Osteocyte (in vitro differentiated cells): ENCODE measurements at regions not wholly inside any gene's neighbourhood (a gene's known extent, or its start where the extent isn't known, plus 50 kb on each side); places are given as distances from the start of the nearest gene placed in this dataset.

ENCODE experiments used
- DNase-seq: peaks from one replicate; pipeline ENCODE4 v3.0.0; 2021; ENCODE audit warnings: mixed read lengths; ENCODE audit not compliant: unreplicated experiment; ENCODE audit errors: extremely low spot score
- H3K27ac Mint-ChIP-seq: one replicate; pipeline ENCODE4 v1.8.0; 2021; ENCODE audit warnings: mild to moderate bottlenecking, mixed read lengths; ENCODE audit not compliant: unreplicated experiment
- H3K27me3 Mint-ChIP-seq: one replicate; pipeline ENCODE4 v1.8.0; 2021; ENCODE audit warnings: mixed read lengths; ENCODE audit not compliant: unreplicated experiment
- H3K36me3 Mint-ChIP-seq: one replicate; pipeline ENCODE4 v1.8.0; 2021; ENCODE audit warnings: mixed read lengths; ENCODE audit not compliant: unreplicated experiment
- H3K4me1 Mint-ChIP-seq: one replicate; pipeline ENCODE4 v1.8.0; 2021; ENCODE audit warnings: mixed read lengths; ENCODE audit not compliant: unreplicated experiment
- H3K4me3 Mint-ChIP-seq: one replicate; pipeline ENCODE4 v1.8.0; 2021; ENCODE audit warnings: mild to moderate bottlenecking, moderate library complexity, mixed read lengths; ENCODE audit not compliant: unreplicated experiment
- H3K9me3 Mint-ChIP-seq: one replicate; pipeline ENCODE4 v1.8.0; 2021; ENCODE audit warnings: mixed read lengths; ENCODE audit not compliant: unreplicated experiment
- TF ChIP-seq, protein P1 (sequence below): fragments of 200-600 bp; sonication (generic); IDR thresholded peaks from 2 replicates; pipeline ENCODE4 v1.5.0; 2021; ENCODE audit warnings: antibody characterized with exemption, mild to moderate bottlenecking, moderate library complexity

DNA sequence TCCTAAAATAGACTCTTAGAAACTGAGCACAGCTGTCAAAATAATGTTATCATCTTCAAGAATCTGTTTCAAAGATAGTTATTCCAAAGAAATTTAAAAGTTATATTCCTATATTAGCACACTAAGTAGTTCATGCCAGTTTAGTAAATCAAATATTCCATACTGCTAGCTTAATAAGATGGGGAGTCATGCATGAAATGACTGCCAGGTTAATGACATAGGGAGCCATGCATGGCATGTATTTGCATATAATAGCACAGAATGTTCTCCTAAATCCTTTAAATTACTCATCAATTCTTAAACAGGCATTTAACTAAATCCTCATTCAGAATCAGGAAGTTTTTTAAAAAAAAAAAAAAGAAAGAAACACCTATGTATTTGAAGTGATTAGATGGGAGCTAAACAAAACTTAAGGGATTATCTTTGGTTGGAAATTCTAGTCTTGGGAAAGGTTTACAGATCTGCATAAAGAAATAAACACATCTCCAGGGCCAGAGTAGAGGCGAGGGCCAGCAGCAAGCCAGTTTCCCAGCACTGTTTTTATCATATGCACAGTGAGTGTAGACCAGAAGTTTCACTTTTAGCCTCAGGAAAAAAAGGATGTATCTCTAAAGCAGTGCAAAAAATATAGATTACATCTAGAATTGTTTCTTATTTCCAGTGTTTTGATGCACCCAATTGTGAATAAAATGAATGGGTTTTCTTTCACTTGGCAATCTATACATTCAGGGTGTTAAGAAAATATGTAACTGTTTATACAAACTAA lies 366.4 kb upstream of the AGTR1 start:
- H3K9me3 Mint-ChIP-seq = peaks cover 5% of the 10 kb centered on the region
- TF ChIP-seq, protein P1, sequence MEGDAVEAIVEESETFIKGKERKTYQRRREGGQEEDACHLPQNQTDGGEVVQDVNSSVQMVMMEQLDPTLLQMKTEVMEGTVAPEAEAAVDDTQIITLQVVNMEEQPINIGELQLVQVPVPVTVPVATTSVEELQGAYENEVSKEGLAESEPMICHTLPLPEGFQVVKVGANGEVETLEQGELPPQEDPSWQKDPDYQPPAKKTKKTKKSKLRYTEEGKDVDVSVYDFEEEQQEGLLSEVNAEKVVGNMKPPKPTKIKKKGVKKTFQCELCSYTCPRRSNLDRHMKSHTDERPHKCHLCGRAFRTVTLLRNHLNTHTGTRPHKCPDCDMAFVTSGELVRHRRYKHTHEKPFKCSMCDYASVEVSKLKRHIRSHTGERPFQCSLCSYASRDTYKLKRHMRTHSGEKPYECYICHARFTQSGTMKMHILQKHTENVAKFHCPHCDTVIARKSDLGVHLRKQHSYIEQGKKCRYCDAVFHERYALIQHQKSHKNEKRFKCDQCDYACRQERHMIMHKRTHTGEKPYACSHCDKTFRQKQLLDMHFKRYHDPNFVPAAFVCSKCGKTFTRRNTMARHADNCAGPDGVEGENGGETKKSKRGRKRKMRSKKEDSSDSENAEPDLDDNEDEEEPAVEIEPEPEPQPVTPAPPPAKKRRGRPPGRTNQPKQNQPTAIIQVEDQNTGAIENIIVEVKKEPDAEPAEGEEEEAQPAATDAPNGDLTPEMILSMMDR = no peak
- no peak for DNase-seq
- H3K4me3 Mint-ChIP-seq = no peak overlapping the region
- no peaks in the 10 kb centered on the region for H3K36me3 Mint-ChIP-seq
- H3K27ac Mint-ChIP-seq = no peak overlapping the region
- H3K27me3 Mint-ChIP-seq = no peaks in the 10 kb centered on the region
- peaks cover 20% of the 10 kb centered on the region for H3K4me1 Mint-ChIP-seq

DNA sequence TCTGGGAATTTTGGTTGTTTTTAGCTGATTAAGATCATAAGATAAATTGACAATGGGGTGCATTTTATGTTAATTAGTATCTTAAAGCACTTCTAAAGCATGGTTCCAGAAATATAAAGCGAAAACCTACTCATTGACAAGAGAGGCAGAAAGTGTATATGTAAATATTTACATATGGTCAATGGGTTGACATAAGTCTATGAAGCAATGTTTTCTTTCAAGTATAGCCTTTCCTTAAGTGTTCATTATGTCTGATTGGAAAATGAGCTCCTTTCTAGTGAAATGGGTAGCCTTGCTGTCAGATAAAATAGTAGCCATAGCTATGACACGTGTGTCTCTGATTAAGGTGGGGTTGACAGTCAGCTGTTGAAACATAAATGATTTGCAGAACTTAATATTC lies 365.2 kb upstream of the AGTR1 start:
- Mint-ChIP-seq H3K27ac (no peak overlapping the region), H3K27me3 (no peaks in the 10 kb centered on the region), H3K9me3 (peaks cover 6% of the 10 kb centered on the region), H3K4me3 (no peak overlapping the region), H3K36me3 (peaks cover 2% of the 10 kb centered on the region), H3K4me1 (peaks cover 20% of the 10 kb centered on the region)
- DNase-seq = no peak
- TF ChIP-seq, protein P1 = no peak

DNA sequence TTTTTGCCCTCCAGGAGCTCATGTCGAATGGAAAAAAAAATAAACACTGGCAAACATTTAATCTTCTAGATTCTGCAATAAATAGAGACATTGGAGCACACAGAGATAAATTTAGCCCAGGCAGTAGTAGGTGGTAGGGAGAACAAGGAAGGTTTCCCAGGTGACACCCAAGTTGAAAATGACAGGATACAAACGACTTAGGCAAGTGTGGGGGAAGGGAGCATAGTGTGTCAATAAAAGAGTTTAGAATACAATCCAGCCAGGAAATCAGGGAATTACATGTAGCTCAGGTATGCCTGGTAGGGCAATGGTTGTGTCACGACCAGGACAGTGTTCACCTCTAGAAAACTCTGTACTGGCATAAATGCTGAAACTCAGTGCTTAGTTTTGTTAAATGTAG lies 364.6 kb upstream of the AGTR1 start:
- Mint-ChIP-seq H3K4me1 (peaks cover 20% of the 10 kb centered on the region), H3K27ac (no peak overlapping the region), H3K27me3 (no peaks in the 10 kb centered on the region), H3K36me3 (peaks cover 2% of the 10 kb centered on the region), H3K9me3 (peaks cover 8% of the 10 kb centered on the region), H3K4me3 (no peak overlapping the region)
- DNase-seq = no peak
- TF ChIP-seq, protein P1 = no peak

DNA sequence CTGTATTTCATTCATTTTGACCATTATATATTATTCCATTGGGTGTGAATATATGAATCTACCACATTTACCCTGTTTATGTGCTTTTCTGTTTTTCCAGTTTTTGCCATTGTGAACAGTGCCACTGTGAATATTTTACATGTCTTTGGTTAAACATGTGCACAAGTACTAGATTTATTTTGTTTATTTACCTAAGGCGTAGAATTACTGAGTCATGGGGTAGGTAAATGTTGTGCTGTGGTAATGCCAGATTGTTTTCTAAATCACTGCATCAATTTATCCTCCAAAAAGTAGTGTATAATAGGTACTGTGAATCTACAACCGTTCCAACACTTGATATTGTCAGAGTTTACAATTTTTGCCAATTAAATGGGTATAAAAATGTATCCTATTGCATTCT lies 362.1 kb upstream of the AGTR1 start:
- no peak for DNase-seq
- peaks cover 17% of the 10 kb centered on the region for H3K4me1 Mint-ChIP-seq
- TF ChIP-seq, protein P1 = no peak
- no peak overlapping the region for H3K4me3 Mint-ChIP-seq
- no peaks in the 10 kb centered on the region for H3K27me3 Mint-ChIP-seq
- H3K27ac Mint-ChIP-seq = no peak overlapping the region
- H3K36me3 Mint-ChIP-seq = peaks cover 4% of the 10 kb centered on the region
- H3K9me3 Mint-ChIP-seq = peaks cover 23% of the 10 kb centered on the region

DNA sequence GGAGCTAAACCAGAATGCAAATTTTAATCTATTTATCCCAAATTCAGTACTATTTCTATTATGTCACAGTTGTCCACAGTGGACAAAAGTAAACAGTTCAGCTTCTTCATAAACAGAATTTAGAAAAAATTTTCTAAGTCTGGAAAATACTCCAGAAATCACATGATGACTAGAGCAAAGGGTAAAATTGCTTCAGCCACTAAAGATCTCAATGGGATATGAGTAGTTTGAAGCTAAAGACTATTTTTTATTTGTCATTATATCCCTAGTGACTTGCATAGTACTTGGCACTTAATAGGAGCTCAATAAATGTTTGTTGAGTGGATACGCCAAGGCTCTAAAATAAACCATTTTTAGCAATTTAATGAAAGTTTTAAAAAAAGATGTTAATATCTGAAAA lies 354.3 kb upstream of the AGTR1 start:
- peaks cover 4% of the 10 kb centered on the region for H3K36me3 Mint-ChIP-seq
- H3K4me3 Mint-ChIP-seq = no peak overlapping the region
- DNase-seq = no peak
- H3K4me1 Mint-ChIP-seq = no peaks in the 10 kb centered on the region
- peaks cover 26% of the 10 kb centered on the region for H3K9me3 Mint-ChIP-seq
- H3K27ac Mint-ChIP-seq = no peak overlapping the region
- TF ChIP-seq, protein P1 = no peak
- no peaks in the 10 kb centered on the region for H3K27me3 Mint-ChIP-seq
